ENCODE measurements at regions not wholly inside any gene's neighbourhood (a gene's known extent, or its start where the extent isn't known, plus 50 kb on each side); places are given as distances from the start of the nearest gene placed in this dataset.

DNA sequence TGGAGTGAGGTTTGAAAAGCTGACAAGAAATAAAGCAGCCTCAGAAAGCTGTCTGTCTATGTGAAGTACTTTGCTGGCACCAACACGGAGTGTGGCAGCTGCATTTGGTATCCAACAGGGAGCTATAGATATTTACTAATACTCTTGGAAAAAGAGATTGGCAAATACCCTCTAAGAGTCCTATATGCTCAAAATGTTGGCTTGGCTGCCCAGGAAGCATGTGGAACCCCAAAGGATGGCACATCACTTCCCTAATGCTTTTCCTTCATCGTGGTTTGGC, 398.3 kb downstream of the TLE4 start:
- 0% methylated on average over 2 of the region's 2 CpGs for WGBS (ENCODE audit: insufficient coverage, low coverage, missing lambda C conversion rate)
- FAIRE-seq, result no peak
- Histone ChIP-seq H3K4me1 (replicated peaks in 1 of 2; ENCODE audit: control insufficient read depth in 2 of 2, insufficient read depth in 2 of 2, low read length in 2 of 2) (no peaks in the 10 kb centered on the region), H3K9me1 (ENCODE audit: control insufficient read depth, insufficient read depth, low read length) (no peaks in the 10 kb centered on the region), H3K4me2 (ENCODE audit: insufficient read depth, low read length) (no peak overlapping the region), H3K36me3 (ENCODE audit: control insufficient read depth, insufficient read depth, low read length) (no peaks in the 10 kb centered on the region), H3K27ac (ENCODE audit: extremely low read depth, low read depth, low read length) (no peak overlapping the region), H2AFZ (ENCODE audit: low read depth, low read length) (no peak overlapping the region), H3K4me3 (no peak overlapping the region), H3K27me3 (ENCODE audit: control insufficient read depth in 2 of 2, insufficient read depth in 2 of 2, low read length in 2 of 2) (no peaks in the 10 kb centered on the region), H3K79me2 (ENCODE audit: control insufficient read depth, insufficient read depth, low read length) (no peaks in the 10 kb centered on the region), H3K9ac (ENCODE audit: insufficient read depth in 1 of 2, low read depth in 2 of 2, low read length in 2 of 2) (no peak overlapping the region), H4K20me1 (replicated peaks; ENCODE audit: control insufficient read depth, insufficient read depth, low read length) (no peaks in the 10 kb centered on the region), H3K9me3 (replicated peaks; ENCODE audit: control insufficient read depth, insufficient read depth, low read depth, low read length) (no peaks in the 10 kb centered on the region)
- ChIA-PET POLR2A (no interaction called here), CTCF (ENCODE audit: low intra/inter-chr PET ratio) (no interaction called here)
- no TSS peak for BruUV-seq (replicated peaks)
- DNase-seq (ENCODE audit: extremely low read depth in 1 of 4, low spot score in 3 of 4), result no peak
- in situ Hi-C loops (cut with MboI) (no loop called here), intact Hi-C loops (cut with micrococcal nuclease) (no loop called here)
- no peak for ATAC-seq
- TF ChIP-seq, protein P1, sequence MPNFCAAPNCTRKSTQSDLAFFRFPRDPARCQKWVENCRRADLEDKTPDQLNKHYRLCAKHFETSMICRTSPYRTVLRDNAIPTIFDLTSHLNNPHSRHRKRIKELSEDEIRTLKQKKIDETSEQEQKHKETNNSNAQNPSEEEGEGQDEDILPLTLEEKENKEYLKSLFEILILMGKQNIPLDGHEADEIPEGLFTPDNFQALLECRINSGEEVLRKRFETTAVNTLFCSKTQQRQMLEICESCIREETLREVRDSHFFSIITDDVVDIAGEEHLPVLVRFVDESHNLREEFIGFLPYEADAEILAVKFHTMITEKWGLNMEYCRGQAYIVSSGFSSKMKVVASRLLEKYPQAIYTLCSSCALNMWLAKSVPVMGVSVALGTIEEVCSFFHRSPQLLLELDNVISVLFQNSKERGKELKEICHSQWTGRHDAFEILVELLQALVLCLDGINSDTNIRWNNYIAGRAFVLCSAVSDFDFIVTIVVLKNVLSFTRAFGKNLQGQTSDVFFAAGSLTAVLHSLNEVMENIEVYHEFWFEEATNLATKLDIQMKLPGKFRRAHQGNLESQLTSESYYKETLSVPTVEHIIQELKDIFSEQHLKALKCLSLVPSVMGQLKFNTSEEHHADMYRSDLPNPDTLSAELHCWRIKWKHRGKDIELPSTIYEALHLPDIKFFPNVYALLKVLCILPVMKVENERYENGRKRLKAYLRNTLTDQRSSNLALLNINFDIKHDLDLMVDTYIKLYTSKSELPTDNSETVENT (CRISPR knock-in tag; IDR thresholded peaks at IDR 0.05), result no peak
- TF ChIP-seq MYNN (IDR thresholded peaks at IDR 0.05) (no peak), MYNN (CRISPR knock-in tag; IDR thresholded peaks at IDR 0.05) (no peak), RBBP5 (IDR thresholded peaks at IDR 0.05; ENCODE audit: borderline replicate concordance, insufficient read depth, low read length, poor library complexity, severe bottlenecking) (no peak), FOXK2 (conservative IDR thresholded peaks at IDR 0.05 in 1 of 2, IDR thresholded peaks at IDR 0.05 in 1 of 2; ENCODE audit: low read depth in 2 of 2) (no peak), HMG20B (CRISPR knock-in tag; IDR thresholded peaks at IDR 0.05) (no peak), SMC3 (conservative IDR thresholded peaks at IDR 0.05; ENCODE audit: insufficient read depth, low read depth, low read length) (no peak), HDAC3 (IDR thresholded peaks at IDR 0.05; ENCODE audit: borderline replicate concordance, partially characterized antibody) (no peak), WHSC1 (IDR thresholded peaks at IDR 0.05; ENCODE audit: low read length) (no peak), SIN3A (IDR thresholded peaks at IDR 0.05; ENCODE audit: borderline replicate concordance in 2 of 2, control insufficient read depth in 1 of 2, low read depth in 2 of 2, low read length in 2 of 2) (no peak), RBM22 (IDR thresholded peaks at IDR 0.05; ENCODE audit: low read depth, low read length, poor library complexity, severe bottlenecking) (no peak), ZNF586 (CRISPR knock-in tag; conservative IDR thresholded peaks at IDR 0.05) (no peak)
- TF ChIP-seq, protein P2, sequence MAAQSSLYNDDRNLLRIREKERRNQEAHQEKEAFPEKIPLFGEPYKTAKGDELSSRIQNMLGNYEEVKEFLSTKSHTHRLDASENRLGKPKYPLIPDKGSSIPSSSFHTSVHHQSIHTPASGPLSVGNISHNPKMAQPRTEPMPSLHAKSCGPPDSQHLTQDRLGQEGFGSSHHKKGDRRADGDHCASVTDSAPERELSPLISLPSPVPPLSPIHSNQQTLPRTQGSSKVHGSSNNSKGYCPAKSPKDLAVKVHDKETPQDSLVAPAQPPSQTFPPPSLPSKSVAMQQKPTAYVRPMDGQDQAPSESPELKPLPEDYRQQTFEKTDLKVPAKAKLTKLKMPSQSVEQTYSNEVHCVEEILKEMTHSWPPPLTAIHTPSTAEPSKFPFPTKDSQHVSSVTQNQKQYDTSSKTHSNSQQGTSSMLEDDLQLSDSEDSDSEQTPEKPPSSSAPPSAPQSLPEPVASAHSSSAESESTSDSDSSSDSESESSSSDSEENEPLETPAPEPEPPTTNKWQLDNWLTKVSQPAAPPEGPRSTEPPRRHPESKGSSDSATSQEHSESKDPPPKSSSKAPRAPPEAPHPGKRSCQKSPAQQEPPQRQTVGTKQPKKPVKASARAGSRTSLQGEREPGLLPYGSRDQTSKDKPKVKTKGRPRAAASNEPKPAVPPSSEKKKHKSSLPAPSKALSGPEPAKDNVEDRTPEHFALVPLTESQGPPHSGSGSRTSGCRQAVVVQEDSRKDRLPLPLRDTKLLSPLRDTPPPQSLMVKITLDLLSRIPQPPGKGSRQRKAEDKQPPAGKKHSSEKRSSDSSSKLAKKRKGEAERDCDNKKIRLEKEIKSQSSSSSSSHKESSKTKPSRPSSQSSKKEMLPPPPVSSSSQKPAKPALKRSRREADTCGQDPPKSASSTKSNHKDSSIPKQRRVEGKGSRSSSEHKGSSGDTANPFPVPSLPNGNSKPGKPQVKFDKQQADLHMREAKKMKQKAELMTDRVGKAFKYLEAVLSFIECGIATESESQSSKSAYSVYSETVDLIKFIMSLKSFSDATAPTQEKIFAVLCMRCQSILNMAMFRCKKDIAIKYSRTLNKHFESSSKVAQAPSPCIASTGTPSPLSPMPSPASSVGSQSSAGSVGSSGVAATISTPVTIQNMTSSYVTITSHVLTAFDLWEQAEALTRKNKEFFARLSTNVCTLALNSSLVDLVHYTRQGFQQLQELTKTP (IDR thresholded peaks at IDR 0.05; ENCODE audit: low read depth in 1 of 2, partially characterized antibody in 2 of 2), result no peak
- TF ChIP-seq, protein P3, sequence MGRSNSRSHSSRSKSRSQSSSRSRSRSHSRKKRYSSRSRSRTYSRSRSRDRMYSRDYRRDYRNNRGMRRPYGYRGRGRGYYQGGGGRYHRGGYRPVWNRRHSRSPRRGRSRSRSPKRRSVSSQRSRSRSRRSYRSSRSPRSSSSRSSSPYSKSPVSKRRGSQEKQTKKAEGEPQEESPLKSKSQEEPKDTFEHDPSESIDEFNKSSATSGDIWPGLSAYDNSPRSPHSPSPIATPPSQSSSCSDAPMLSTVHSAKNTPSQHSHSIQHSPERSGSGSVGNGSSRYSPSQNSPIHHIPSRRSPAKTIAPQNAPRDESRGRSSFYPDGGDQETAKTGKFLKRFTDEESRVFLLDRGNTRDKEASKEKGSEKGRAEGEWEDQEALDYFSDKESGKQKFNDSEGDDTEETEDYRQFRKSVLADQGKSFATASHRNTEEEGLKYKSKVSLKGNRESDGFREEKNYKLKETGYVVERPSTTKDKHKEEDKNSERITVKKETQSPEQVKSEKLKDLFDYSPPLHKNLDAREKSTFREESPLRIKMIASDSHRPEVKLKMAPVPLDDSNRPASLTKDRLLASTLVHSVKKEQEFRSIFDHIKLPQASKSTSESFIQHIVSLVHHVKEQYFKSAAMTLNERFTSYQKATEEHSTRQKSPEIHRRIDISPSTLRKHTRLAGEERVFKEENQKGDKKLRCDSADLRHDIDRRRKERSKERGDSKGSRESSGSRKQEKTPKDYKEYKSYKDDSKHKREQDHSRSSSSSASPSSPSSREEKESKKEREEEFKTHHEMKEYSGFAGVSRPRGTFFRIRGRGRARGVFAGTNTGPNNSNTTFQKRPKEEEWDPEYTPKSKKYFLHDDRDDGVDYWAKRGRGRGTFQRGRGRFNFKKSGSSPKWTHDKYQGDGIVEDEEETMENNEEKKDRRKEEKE (IDR thresholded peaks at IDR 0.05; ENCODE audit: borderline replicate concordance in 1 of 2, control insufficient read depth in 1 of 2, low read depth in 2 of 2, low read length in 1 of 2), result no peak
